Muscle of arm (tissue), 1 donor: ENCODE measurements at regions not wholly inside any gene's neighbourhood (a gene's known extent, or its start where the extent isn't known, plus 50 kb on each side); places are given as distances from the start of the nearest gene placed in this dataset.

Source experiments
- DNase-seq: peaks from one replicate; pipeline ENCODE4 v3.0.0-alpha.2; 2013

- DNase-seq: no peak
Measured at GRCh38 chr2:188720811-188721605, 253.2 kb upstream of the COL3A1 start.

- DNase-seq: no peak
Measured at GRCh38 chr2:188721784-188722183, 252.4 kb upstream of the COL3A1 start.

GRCh38 chr2:188725746-188726360, 248.3 kb upstream of the COL3A1 start:
- DNase-seq: peak; percentile 41

- DNase-seq: peak; percentile 18
Measured at GRCh38 chr2:188726626-188727247, 247.4 kb upstream of the COL3A1 start.

GRCh38 chr2:188727846-188728245, 246.3 kb upstream of the COL3A1 start:
- DNase-seq: no peak

- no peak for DNase-seq
Measured at GRCh38 chr2:188734691-188735090, 239.5 kb upstream of the COL3A1 start.

GRCh38 chr2:188746727-188747126, 227.4 kb upstream of the COL3A1 start:
- DNase-seq: no peak

- DNase-seq: no peak
Measured at GRCh38 chr2:188751816-188752215, 222.4 kb upstream of the COL3A1 start.

GRCh38 chr2:188752311-188752710, 221.9 kb upstream of the COL3A1 start:
- DNase-seq: no peak

- DNase-seq: peak; percentile 74
Measured at GRCh38 chr2:188762151-188762550, 212.0 kb upstream of the COL3A1 start.

- DNase-seq: no peak
Measured at GRCh38 chr2:188765522-188766470, 208.4 kb upstream of the COL3A1 start.

GRCh38 chr2:188766471-188766856, 207.7 kb upstream of the COL3A1 start:
- DNase-seq: no peak

GRCh38 chr2:188767176-188767575, 207.0 kb upstream of the COL3A1 start:
- DNase-seq: no peak

- DNase-seq: no peak
Measured at GRCh38 chr2:188770296-188770695, 203.9 kb upstream of the COL3A1 start.

- no peak for DNase-seq
Measured at GRCh38 chr2:188773075-188773474, 201.1 kb upstream of the COL3A1 start.

- no peak for DNase-seq
Measured at GRCh38 chr2:188776634-188777033, 197.5 kb upstream of the COL3A1 start.

GRCh38 chr2:188784269-188784762, 189.9 kb upstream of the COL3A1 start:
- DNase-seq: no peak

GRCh38 chr2:188785061-188785460, 189.1 kb upstream of the COL3A1 start:
- DNase-seq: no peak

GRCh38 chr2:188785490-188785889, 188.7 kb upstream of the COL3A1 start:
- peak; percentile 53 for DNase-seq

GRCh38 chr2:188786368-188786841, 187.8 kb upstream of the COL3A1 start:
- DNase-seq: peak; percentile 67

- peak; percentile 67 for DNase-seq
Measured at GRCh38 chr2:188787021-188787657, 187.0 kb upstream of the COL3A1 start.
